ENCODE measurements at regions not wholly inside any gene's neighbourhood (a gene's known extent, or its start where the extent isn't known, plus 50 kb on each side); places are given as distances from the start of the nearest gene placed in this dataset.
"Not testable (repeated sequence)": the region's sequence is repeated elsewhere in the genome, so short reads cannot be mapped to it uniquely, and the experiment has no call there.

DNA sequence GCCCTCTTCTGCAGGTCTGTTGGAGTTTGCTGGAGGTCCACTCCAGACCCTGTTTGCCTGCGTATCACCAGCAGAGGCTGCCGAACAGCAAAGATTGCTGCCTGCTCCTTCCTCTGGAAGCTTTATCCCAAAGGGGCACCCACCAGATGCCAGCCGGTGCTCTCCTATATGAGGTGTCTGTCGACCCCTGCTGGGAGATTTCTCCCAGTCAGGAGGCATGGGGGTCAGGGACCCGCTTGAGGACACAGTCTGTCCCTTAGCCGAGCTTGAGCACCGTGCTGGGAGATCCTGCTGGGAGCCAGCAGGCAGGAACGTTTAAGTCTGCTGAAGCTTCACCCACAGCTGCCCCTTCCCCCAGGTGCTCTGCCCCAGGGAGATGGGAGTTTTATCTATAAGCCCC lies 402.7 kb downstream of the USP25 start:
- not testable (repeated sequence) for TF ChIP-seq EZH2 (IDR thresholded peaks at IDR 0.05); POLR2AphosphoS5 (IDR thresholded peaks at IDR 0.05; ENCODE audit: borderline replicate concordance, low read depth, low read length); FOXP2 (optimal IDR thresholded peaks at IDR 0.05; ENCODE audit: control extremely low read depth, extremely low read length, insufficient read depth)

Data from SK-N-MC (cell line).